Hippocampal formation (tissue), 2 donors: ENCODE measurements at regions not wholly inside any gene's neighbourhood (a gene's known extent, or its start where the extent isn't known, plus 50 kb on each side); places are given as distances from the start of the nearest gene placed in this dataset.

Experiments
- DNase-seq, 2 donors: peaks; one replicate each; lab custom pipeline; 2025; lab: John Stamatoyannopoulos, UW

DNA sequence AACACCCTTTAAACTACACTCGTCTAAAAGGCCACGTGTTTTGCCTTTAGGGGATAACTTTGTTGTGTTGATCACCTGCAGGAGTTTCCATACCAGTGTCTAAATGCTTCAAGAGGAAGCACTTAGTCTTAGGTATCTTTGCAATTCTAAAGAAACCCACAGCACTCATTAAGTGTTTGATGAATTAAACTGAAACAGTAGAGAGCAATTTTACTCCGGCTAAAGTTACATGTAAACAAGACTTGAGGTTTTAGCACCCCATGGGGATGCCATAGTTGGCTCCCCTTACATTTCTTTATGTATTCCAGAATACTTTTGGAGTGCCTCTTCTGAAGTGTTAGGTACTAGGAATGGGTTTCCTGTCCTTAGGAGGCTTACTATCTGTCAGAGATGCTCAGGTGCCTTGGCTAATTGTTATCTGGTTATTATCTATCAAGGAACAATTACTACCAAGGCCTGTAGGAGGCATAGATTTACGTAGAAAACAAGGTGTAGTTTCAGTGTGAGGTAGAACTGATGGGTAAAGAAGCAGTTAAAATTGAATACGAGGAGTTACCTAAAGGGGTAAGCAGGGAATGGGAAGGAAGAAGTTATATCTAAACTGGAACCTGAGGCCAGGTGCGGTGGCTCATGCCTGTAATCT is 176.8 kb upstream of the SAMSN1 start:
- DNase-seq = no peak

DNA sequence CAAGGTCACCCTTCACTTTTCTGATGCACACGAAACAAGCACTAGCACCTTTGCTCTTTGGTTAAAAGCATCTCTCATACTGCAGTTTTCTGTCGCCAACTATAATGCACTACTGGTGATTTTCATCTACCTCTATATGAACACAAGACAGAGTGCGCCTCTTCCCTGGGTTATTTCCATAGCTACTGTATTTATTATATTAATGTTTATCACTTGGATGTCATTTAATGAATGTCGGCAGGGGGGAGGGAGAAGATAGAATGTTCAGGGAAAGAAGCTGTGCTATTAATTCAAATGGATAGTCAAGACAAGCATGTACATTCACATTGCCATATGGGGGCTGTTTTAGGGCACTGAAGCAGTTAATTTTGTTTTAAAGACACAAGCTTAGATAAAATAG is 174.1 kb upstream of the SAMSN1 start:
- no peak for DNase-seq

DNA sequence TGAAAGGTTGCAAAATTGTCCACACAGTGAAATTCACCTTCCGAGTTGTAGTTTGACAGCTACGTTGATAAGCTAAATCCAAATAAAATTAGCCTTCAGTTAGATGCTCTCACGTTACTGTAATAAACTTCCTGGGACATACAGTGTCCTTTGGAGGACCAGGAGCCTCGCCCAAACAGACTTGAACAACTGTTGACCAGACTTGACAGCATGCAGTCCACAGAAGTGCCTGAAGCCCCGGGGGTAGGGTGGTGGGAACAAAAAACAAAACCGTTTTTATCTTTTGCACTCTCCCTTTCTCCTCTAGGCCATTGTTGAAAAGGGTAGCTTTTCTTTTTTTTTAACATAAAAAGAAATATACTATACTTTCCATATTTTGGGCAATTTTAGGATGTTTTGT is 172.8 kb upstream of the SAMSN1 start:
- no peak for DNase-seq

DNA sequence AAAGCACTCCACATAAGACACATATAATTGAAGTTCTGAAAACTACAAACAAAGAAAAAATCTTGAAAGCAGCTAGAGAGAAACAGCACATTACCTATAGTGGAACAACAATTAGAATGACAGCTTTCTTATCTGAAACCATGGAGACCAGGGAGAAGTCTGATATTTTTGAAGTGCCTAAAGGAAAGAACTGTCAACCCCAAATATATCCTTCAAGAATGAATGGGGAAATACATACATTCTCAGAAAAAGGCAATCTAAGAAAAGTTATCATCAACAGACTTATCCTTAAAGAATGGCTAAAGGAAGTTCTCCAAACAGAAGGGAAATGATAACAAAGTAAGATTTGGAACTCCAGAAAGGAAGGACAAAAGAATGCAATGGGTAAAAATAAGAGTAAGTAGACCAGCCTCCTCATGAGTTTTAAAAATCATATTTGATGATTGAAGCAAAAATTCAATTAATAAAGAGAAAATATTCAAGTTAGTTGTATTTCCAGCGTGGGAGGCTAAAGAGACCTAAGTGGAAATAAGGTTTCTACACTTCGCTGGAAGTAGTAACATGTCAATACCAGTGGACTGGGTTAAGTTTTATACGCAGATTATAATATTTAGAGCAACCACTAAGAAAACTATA is 170.8 kb upstream of the SAMSN1 start:
- no peak for DNase-seq

DNA sequence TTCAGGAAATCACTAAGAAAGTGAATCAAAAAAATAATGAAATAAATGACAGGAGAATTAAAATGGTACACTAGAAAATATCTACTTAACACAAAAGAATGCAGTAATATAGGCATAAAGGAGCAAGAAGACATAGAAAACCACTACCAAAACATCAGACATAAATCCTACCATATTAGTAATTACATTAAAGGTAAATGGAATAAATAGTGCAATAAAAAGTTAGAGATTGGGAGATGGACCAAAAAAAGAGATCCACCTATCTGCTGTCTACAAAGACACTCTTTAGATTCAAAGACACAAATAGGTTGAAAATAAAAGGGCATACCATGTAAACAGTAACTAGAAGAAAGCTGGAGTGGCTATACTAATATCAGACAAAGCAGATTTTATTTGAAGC is 167.0 kb upstream of the SAMSN1 start:
- no peak for DNase-seq

DNA sequence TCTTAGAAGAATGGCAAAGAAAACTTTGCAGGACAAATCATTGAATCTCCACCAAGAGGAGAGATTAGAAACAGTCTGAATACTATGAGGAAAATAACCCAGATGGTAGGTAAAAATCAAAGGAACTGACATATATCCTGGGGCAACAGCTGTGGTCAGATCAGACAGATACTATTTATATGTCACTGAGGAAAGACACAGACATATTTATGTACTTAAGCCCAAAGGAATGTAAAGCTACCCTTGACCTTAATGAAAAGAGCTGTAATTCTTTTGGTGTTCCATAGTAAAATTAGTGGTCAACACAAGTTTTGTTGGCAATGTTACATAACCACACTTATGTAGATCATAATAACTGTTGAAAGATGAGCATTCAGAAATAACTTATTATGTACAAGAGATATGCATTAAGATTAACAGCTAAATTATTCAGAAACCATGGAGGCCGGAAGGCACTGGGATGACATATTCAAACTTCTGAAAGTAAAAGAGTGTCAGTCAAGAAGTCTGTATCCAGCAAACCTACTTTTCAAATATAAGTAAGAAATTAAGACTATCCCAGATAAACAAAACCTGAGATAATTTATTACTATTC is 166.1 kb upstream of the SAMSN1 start:
- no peak for DNase-seq

DNA sequence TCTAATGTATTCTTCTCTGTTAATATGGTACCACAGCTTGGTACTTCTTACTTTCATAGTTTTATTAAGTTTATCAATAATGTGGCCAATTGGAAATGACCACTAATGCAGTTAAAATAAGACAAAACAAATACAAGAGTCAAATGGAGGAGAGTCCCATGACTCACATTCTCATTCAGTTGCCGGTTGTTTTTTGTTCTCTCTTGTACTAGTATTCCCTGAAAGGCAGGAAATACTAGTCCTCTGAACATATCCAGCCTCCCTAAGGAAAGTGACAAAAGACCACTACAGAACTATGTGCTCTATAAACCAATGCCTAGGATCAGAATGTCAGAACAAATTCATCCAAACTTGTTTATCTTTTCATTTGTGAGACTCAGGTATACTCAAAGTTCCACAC is 165.2 kb upstream of the SAMSN1 start:
- DNase-seq = no peak

DNA sequence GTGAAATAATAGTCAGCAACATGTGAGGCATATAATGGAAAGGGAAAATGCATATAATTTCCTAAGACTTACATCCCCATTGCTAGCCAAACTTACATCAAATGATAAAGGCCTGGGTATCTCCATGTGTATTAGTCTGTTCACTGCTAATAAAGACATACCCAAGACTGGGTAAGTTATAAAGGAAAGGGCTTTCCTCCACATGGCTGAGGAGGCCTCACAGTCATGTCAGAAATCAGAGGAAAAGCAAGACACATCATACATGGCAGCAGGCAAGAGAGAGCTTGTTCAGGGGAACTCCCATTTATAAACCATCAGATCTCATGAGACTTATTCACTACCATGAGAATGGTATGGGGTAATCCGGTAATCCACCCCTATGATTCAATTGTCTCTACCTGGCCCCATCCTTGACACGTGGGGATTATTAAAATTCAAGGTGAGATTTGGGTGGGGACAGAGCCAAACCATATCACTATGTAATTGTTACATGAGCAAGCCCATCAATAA is 161.5 kb upstream of the SAMSN1 start:
- DNase-seq = no peak

DNA sequence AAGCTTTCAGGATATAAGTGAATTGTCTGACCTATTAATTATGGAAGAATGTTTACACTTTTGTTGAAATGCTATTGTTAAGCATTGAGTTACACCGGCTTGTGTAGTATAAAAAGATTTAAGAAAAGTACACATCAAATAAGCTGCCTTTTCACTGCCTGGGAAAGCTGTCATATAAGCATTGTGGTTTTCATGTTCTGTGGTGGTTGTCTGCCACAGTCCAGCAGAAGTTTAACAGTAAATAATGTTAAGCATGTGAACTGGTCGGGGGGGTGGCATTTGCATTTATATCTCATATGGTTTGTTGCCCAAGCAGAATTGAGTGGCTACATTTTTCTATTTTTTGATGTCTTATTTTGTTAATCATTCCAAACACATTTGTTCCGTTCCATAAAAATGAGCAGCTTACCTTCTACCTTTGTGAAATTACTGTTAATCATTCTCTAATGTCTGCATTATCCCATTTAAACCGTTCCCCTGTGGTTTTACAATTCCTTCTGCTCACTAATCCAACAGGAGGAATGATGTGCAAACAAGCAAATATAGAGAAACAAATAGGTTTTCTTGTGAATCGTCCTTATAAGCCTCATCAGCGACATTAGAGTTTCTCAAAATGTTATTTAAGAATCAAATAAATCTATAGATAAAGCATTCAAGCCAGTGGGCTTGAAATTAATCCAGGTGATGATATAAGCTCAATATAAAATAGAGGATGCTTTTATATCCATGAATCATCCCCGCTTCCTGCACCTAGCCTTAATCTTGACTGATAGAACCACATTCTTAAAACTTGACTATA is 160.8 kb upstream of the SAMSN1 start:
- DNase-seq = no peak

DNA sequence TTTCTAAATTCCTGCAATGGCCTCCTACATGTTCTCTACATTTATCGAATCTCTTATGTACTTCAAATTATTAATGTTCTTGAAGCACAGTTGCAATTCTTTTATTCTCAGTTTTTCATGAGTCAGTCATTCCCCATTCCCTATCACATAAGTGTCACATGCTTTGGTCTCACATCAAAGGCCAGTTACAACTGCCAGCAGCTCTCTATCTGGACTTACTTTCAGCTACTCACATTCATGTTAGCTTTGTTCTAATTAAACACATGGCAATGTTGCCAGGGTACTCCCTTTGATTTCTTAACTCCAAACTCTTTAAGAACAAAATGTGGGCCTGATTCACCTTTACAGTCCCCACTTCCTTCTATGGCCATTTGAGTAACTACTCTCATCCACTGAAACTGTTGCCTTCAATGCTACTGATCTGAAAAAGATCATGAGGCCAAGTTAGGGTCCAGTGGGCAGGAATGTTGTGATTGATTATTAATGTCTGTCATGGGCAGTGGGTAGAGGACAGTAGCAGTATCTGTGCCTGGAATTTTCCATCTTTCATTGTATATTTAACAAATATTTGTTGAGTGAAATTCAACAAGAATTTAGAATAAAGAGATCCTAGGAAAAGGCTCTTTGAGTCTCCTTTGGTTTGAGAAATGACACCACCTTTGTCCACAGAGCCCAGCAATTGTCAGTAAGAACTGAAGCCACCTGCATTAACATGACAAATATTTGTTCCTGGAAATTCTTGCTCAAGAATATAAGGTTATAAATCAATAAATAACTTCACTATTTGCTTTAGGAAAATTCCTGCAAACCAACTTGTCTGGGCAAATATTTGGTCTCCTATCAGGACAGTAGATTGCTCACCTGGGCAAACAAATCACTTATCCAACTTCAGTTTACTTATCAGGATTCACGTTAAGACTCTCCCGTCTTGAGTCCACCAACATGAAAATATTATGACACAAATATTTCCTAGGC is 153.6 kb upstream of the SAMSN1 start:
- DNase-seq = no peak

DNA sequence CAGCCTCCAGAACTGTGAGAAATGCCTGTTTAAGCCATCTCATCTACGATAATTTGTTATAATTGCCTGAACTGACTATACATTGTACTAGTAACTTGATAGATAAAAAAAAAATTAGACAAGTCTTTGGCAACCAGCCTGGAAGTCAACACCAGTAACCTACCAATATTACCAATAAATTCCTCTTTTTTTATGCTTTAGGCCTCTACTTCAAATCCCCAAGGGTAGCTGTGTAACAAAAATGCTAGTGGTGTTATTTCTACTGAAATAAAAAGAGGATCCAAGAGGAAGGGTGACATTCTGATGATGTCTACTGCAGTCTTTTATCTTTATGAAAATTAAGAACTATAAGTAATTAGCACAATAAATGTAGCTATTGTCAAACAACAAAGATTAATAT is 151.7 kb upstream of the SAMSN1 start:
- DNase-seq = no peak

DNA sequence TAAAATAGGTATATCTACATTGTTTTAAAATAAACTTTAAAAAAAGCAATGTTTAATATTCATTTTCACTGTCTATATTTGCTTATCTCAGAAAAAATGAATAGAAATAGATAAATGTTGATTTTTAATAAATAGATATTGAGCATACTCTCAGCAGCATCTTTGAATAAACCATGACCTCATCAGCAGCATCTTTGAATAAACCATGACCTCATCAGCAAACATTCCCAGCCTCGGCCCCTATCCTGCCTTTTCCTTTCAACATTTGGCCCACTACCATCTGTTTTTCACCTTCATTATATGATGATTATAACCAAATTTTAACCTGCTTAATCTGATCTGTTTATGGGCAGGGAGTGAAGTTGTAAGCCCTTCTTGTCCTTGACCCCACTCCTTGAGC is 148.7 kb upstream of the SAMSN1 start:
- DNase-seq = no peak

DNA sequence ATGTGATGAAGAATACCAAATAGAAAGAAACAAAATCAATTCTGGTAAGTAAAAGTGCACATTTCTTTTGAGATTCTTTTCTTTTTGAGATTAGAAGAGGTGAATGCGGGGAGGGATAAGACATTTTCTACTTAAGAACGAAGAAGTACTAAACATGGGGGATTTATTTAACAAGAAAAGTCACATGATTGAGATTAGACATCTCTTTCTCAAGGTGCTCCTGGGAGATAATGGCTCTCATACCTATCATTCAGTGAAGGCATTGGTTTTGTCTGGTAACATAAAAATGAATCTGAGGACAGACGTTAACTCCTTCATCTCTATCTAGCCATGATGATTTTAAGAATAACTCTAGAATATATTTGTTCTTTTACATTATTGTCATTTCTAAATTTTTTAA is 147.9 kb upstream of the SAMSN1 start:
- no peak for DNase-seq

DNA sequence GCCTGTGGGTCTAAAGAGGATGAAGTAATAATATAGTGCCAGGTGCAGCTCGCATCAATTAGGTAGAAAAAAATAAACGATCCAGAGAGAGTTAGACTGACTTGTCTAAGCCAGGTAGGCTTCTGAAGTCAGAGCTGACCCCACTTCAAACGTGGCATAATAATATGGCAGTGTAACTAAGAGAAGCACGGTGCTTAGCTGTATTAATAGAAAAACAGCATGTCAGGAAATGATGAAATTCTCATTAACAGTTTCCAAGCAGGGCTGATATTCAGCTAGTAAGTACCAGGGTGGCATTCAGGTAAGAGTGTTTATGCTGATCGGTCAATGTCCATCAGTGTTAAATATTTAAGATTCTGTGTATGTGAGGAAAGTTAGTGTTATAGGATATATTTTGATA is 145.8 kb upstream of the SAMSN1 start:
- no peak for DNase-seq

DNA sequence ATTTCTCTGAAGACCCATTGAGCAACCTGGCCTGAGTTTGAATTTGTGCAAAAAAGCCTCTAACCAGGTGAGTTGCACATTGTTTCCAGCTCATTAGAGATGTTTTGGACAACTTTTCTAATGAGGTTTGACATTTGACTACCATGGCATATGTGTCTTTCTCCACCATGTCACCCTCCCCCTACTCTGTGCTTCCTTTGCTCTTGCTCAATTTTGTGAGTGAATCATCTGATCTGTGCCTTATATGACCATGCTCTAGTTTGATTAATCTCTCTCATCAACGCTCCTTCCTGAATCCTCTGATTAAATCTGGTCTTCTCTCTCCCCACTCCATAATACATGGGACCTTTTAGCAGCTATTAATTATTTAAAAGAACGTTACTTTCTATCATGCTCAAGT is 144.8 kb upstream of the SAMSN1 start:
- no peak for DNase-seq

DNA sequence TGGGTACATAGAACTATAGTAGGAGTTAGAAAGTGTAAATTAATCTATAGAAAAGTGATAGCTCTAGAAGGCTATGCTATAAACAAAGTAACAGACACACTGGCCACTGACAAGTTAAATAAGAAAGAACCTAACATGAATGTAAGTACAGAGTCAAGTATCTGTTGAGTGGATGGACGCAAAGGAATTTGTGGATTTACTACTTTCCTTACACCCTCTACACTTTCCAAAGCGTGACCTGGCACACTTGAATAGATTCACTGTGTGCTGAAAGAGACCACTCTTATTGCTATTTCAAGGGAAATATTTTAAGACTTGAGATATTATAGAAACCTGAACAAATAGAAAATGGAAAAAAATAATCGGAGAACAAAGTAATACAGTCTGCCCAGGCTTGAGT is 142.8 kb upstream of the SAMSN1 start:
- no peak for DNase-seq

DNA sequence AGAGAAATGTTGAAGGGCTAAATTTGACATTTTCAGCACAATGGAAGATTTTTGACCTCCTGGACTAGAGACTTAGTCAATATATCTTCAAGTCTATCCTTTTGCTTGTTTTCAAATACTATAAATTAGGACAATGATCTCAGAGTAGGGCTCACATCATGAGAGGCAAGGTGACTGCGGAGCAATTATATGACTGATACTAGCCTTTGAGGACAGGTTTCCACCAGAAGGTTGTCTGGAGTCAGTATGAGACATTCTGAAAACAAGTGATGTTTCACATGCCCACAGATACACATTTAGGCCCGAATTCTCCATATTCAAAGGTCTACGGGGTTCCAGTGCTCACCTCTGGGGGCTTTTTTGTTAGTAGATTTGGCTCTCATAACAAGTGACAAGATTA is 142.3 kb upstream of the SAMSN1 start:
- DNase-seq = no peak

DNA sequence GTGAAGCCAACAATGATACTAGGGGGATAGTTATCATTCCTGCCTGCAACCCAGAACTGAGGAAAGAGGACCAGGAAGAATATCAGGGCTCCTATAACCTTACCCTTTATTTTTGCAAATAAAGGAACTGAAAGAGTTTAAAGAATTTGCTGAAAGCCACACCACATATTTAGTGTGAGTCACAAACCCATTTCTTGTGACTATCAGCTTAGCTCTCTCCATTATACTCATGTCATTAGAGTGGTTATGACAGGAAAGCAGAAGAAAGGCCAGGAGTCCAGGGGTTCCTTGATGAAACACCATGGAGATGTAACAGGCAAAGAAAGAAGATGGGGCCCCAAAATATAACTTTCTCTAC is 141.1 kb upstream of the SAMSN1 start:
- no peak for DNase-seq

DNA sequence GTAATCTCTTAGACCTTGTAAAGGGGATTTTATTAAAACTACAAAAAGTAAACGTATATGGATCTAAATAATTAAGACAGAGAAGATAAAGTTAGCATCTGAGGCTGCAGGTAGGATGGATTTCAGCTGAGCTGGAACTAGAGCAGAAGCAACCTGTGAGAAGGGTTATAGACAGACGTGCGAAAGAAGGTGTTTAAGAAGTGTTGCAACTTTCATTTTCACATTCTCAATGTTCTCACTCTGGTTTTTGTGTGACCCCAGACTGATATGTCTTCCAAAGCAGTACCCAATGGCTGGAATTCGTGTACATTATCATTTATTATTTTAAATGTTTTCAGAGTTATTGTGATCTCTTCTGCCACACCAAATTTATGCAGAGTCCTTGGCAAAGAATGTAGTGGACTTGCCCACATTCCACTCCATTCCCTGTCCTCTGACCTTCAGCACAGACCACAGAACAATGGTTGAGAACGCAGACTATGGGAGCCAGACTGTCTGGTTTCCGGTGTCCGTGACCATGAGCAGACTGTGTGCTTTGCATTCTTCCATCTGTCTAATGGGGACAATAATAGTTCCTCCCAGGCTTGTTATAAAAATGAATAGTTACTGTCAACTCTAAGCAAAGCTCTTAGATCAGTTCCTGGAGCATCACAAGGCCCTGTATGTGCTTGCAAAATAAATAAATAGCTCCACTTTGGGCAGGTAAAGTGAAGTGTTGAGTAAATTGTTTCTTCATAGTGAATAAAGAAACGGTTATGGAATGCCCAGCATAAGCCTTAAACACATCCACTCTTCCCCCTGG is 140.6 kb upstream of the SAMSN1 start:
- DNase-seq = no peak

DNA sequence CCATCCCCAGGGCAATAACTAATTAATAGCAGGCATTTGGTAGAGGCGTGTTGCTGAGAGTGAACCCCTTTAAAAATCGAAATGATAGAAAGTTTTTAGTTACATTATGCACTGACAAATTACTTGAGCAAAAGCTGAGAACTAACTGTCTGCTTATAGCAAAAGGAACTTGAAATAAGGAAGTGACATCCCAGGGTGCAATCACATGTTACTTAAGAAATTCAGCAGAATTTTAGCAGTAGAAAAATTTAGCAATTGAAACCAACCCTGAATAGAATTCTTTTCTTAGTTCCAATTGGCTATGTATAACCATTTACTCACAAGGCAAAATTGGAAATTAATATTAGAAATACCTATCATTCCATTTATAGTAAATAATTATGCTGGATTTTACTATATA is 139.5 kb upstream of the SAMSN1 start:
- DNase-seq = no peak

DNA sequence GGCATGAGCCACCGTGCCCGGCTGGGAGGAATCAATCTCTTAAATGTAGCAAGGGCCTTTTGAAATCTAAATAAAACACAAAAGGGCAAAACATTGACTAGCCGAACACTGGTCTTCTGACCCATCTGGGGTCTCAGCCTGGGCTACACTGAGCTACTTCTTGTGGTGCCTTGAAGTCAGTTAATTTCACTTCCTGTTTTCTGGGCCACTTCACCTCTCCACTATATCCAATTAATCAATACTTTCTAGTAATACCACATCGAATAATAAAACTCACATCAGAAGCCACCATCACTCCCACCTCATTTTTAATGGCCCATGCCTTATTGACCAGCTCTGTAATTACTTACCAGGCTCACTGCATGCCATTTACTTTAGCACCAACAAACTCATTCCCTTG is 138.0 kb upstream of the SAMSN1 start:
- no peak for DNase-seq
